Activated naive CD8-positive, alpha-beta T cell treated with anti-CD3 and anti-CD28 coated beads, Interleukin-2, amount 50 U/mL, for 24 hours (primary cell): ENCODE measurements at regions not wholly inside any gene's neighbourhood (a gene's known extent, or its start where the extent isn't known, plus 50 kb on each side); places are given as distances from the start of the nearest gene placed in this dataset.

Experiments
- ATAC-seq: fragments of 150-1000 bp; cut with Tn5 transposase; one replicate; pipeline ENCODE4 v1.10.0; 2021
- DNase-seq: peaks from one replicate; pipeline ENCODE4 v3.0.0; 2021
- H3K27ac Mint-ChIP-seq: one replicate; pipeline ENCODE4 v1.8.0; 2021; ENCODE audit warnings: mild to moderate bottlenecking, mixed read lengths
- H3K27me3 Mint-ChIP-seq: one replicate; pipeline ENCODE4 v1.8.0; 2021; ENCODE audit warnings: mixed read lengths
- H3K36me3 Mint-ChIP-seq: one replicate; pipeline ENCODE4 v1.8.0; 2021; ENCODE audit warnings: low read depth, mixed read lengths
- H3K4me1 Mint-ChIP-seq: one replicate; pipeline ENCODE4 v1.8.0; 2021; ENCODE audit warnings: mixed read lengths
- H3K4me3 Mint-ChIP-seq: one replicate; pipeline ENCODE4 v1.8.0; 2021; ENCODE audit warnings: mild to moderate bottlenecking, moderate library complexity, mixed read lengths
- H3K9me3 Mint-ChIP-seq: one replicate; pipeline ENCODE4 v1.8.0; 2021; ENCODE audit warnings: mixed read lengths

DNA sequence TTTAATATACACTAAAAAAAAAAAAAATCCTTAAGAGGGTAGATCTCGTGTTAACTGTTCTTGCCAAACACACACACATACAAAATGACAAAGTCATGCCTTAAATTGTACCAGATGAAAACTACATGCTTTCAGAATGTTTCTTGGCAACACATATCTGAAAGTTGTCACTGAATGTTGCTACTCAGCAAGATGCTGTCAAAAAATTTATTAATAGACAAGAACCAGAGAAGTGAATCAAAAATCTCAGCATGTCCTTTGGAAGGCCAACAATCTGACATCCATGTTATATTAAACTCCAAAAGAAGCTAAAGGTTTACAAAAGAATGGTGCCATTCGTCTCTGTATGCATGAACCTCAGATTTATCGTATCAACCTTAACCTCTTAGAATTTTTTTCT lies 1746.2 kb upstream of the PRR20A start:
- Mint-ChIP-seq H3K4me1 (no peaks in the 10 kb centered on the region), H3K9me3 (peaks cover 15% of the 10 kb centered on the region), H3K4me3 (no peak overlapping the region), H3K27me3 (no peaks in the 10 kb centered on the region), H3K27ac (no peak overlapping the region), H3K36me3 (no peaks in the 10 kb centered on the region)
- DNase-seq (no peak), ATAC-seq (no peak)

DNA sequence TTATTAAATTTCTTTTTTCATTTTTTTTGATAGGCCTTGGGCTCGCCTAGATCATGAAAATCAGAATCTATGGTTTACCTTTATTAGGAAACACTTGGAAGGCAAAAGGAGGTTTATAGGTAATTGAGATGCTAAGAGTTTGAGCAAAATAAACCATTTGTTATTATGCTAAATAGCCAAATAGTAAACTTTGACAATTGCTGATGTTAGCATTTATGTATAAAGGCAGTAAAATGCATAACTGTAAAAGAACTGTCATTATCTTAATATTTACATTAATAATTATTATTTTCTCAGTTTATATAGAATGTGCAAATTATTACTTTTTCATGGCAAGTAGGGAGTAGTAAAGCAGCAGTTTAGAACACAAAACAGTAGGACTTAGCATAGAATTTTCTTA lies 1737.8 kb upstream of the PRR20A start:
- DNase-seq (no peak), ATAC-seq (no peak)
- peaks cover 4% of the 10 kb centered on the region for H3K9me3 Mint-ChIP-seq
- H3K36me3 Mint-ChIP-seq: no peaks in the 10 kb centered on the region
- no peaks in the 10 kb centered on the region for H3K27me3 Mint-ChIP-seq
- H3K4me3 Mint-ChIP-seq: no peak overlapping the region
- no peaks in the 10 kb centered on the region for H3K4me1 Mint-ChIP-seq
- no peak overlapping the region for H3K27ac Mint-ChIP-seq

GRCh38 chr13:55403887-55404487 lies 1736.7 kb upstream of the PRR20A start:
- H3K4me1 Mint-ChIP-seq: no peaks in the 10 kb centered on the region
- no peaks in the 10 kb centered on the region for H3K27me3 Mint-ChIP-seq
- no peak for ATAC-seq
- H3K4me3 Mint-ChIP-seq: no peak overlapping the region
- no peak overlapping the region for H3K27ac Mint-ChIP-seq
- H3K36me3 Mint-ChIP-seq: no peaks in the 10 kb centered on the region
- no peak for DNase-seq
- H3K9me3 Mint-ChIP-seq: peaks cover 4% of the 10 kb centered on the region

DNA sequence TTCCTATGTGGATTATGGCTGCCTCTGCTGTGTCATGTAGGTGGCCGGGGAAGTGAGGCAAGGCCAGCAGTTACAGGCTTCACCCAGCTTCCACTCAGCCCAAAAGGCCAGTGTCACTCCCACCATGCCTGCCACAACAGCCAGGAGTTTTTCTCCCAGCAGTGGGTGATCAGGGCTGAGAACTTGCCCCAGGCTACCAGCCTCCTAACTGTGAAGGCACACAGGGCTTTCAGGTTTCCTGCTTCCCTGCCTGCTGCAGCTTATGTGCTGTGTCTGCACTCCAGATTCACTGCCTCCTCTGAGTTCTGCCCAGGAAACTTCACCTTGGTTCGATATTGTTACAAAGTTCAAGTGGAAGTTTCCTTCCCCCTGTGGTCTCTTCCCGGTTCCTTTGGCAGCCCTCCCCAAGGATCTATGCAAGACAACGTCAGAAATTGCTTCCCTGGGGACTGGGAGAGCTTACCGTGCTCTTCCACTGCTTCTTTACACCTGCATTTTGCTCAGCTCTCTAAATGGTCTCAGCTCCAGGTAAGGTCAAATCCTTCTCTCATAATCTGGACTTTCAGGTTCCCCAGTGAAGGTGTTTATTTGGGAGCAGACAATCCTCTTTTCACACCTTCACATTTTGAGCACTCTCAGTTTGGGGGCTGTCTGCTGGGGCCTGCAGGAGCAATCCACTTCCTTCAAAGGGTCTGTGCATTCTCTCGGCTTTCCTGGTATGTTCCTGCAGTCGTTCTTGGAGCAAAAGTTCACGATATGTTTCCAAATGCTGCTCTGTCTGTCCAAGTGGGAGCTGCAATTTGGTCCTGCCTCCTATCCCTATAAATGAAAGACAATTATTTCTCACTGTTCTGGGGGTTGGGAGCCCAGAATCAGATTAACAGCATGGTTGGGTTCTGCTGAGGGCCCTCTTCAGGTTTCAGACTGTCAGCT lies 1730.1 kb upstream of the PRR20A start:
- no peak for ATAC-seq
- H3K36me3 Mint-ChIP-seq: no peaks in the 10 kb centered on the region
- H3K27ac Mint-ChIP-seq: no peak overlapping the region
- no peak for DNase-seq
- H3K9me3 Mint-ChIP-seq: no peaks in the 10 kb centered on the region
- H3K27me3 Mint-ChIP-seq: no peaks in the 10 kb centered on the region
- H3K4me1 Mint-ChIP-seq: no peaks in the 10 kb centered on the region
- no peak overlapping the region for H3K4me3 Mint-ChIP-seq

DNA sequence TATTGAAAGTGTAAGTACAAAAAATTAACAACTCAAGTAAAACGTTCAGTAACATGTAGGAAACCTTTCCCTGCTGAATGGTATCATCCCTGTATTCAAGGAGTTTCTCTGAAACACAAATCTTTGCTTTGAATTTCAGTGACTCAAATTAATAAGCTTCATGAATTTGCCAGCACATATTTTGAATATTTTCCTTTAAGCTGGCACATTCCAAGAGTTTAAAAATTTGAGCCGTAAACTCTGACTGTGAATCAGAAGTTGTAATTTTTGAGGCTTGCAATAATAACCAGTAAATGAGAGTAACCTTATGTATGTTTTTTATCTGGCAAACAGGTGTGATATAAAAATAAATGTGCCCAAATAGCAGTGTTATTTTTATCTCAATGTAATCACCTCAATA lies 1722.6 kb upstream of the PRR20A start:
- H3K27me3 Mint-ChIP-seq: no peaks in the 10 kb centered on the region
- no peak for ATAC-seq
- H3K27ac Mint-ChIP-seq: no peak overlapping the region
- H3K4me1 Mint-ChIP-seq: no peaks in the 10 kb centered on the region
- H3K9me3 Mint-ChIP-seq: peaks cover 9% of the 10 kb centered on the region
- DNase-seq: no peak
- H3K36me3 Mint-ChIP-seq: no peaks in the 10 kb centered on the region
- H3K4me3 Mint-ChIP-seq: no peak overlapping the region

DNA sequence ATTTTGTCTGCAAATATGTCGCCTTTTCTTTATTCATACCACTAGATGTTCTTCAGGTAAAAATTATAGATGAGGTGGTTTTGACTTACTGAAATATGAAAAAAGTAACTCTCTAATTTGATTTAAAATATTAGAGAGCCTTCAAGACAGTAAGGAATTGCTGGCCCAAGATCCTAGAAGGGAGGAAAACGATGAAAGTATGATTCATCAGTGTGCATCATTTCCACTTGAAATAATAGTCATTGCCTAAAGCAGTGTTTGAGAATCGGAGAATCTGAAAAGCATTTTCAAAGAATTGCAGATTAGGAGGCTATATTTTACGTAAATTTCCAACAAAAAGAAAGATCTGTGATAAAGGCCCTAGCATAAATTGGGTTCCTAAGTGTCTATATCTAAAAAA lies 1707.9 kb upstream of the PRR20A start:
- ATAC-seq (no peak), DNase-seq (no peak)
- Mint-ChIP-seq H3K36me3 (no peaks in the 10 kb centered on the region), H3K27me3 (no peaks in the 10 kb centered on the region), H3K9me3 (peaks cover 10% of the 10 kb centered on the region), H3K4me3 (no peak overlapping the region), H3K4me1 (no peaks in the 10 kb centered on the region), H3K27ac (no peak overlapping the region)

GRCh38 chr13:55437162-55437561 lies 1703.6 kb upstream of the PRR20A start:
- DNase-seq (no peak), ATAC-seq (no peak)
- H3K27me3 Mint-ChIP-seq: no peaks in the 10 kb centered on the region
- peaks cover 13% of the 10 kb centered on the region for H3K9me3 Mint-ChIP-seq
- H3K27ac Mint-ChIP-seq: no peak overlapping the region
- H3K4me3 Mint-ChIP-seq: no peak overlapping the region
- H3K36me3 Mint-ChIP-seq: no peaks in the 10 kb centered on the region
- H3K4me1 Mint-ChIP-seq: no peaks in the 10 kb centered on the region

DNA sequence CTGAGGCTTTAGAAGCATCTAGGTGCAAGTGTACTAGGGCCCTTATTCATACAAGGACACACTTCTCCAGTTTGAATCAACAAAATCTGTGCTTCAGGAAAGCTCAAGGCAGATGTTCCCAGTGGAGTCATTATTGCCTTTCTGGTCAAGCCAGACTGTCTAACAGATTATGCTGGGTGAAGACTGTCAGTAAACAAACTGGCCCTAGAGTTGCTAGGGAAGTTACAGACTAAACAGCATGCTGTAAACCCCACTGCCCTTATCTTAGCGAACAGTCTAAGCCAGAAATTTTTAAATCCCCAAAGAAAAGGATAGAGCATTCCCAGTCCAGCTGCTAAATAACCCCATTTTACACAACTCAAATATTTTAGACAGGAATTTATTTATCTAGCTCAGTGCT lies 1701.3 kb upstream of the PRR20A start:
- Mint-ChIP-seq H3K4me3 (no peak overlapping the region), H3K36me3 (no peaks in the 10 kb centered on the region), H3K9me3 (peaks cover 17% of the 10 kb centered on the region), H3K4me1 (no peaks in the 10 kb centered on the region), H3K27ac (no peak overlapping the region), H3K27me3 (no peaks in the 10 kb centered on the region)
- DNase-seq: no peak
- ATAC-seq: no peak

DNA sequence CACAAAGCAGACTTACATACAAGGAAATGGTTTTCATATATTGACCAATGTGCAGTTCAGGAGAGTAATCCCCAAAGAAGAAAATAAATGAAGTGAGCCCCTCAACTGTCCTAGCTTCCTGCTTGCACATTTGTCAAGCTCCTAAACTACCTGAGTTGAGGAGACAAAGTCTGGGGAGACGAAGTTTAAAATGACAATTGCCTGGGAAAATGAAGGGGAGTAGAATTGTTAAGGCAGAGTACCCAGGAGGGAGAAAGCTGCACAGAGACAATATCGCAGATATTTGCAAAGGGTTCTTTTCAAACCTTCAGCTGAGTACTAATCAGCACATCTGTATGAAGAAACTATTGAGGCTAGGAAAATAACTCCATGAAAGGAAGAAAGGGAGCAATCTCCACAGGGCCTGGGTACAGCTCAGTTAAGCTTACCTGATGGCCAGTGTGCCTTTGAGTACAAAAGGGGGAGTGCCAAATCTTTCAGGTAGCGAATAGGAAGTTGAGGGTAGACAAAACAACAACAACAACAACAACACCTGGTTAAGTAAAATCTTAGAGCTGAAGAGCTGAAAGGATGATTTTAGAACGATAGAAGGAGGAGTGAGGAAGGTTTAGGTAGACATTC lies 1700.1 kb upstream of the PRR20A start:
- Mint-ChIP-seq H3K4me3 (no peak overlapping the region), H3K27me3 (no peaks in the 10 kb centered on the region), H3K4me1 (no peaks in the 10 kb centered on the region), H3K27ac (no peak overlapping the region), H3K36me3 (no peaks in the 10 kb centered on the region), H3K9me3 (peaks cover 20% of the 10 kb centered on the region)
- DNase-seq (no peak), ATAC-seq (no peak)

DNA sequence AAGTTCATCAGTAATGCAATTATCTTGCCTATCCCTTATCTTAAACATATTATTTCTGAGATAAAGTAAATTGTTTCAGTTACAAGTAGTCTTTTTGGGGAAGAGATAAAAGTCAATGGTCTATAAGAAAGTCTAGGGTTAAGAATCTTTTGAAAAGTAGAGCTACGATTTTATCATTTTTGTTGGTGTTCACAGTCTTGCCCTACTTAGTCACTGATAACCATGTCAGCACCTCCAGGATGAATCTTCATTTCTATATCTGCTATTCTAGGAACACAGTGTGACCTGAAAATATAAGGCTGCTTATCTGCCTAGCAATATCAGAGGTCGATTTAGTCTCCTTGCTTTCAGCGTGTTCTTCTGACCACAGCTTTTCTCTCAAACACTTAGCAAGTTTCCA lies 1676.5 kb upstream of the PRR20A start:
- Mint-ChIP-seq H3K4me3 (no peak overlapping the region), H3K36me3 (no peaks in the 10 kb centered on the region), H3K9me3 (peaks cover 23% of the 10 kb centered on the region), H3K27me3 (no peaks in the 10 kb centered on the region), H3K4me1 (no peaks in the 10 kb centered on the region), H3K27ac (no peak overlapping the region)
- ATAC-seq (no peak), DNase-seq (no peak)

GRCh38 chr13:55467476-55467875 lies 1673.2 kb upstream of the PRR20A start:
- ATAC-seq (no peak), DNase-seq (no peak)
- H3K27ac Mint-ChIP-seq: no peak overlapping the region
- no peak overlapping the region for H3K4me3 Mint-ChIP-seq
- H3K4me1 Mint-ChIP-seq: no peaks in the 10 kb centered on the region
- H3K36me3 Mint-ChIP-seq: no peaks in the 10 kb centered on the region
- H3K27me3 Mint-ChIP-seq: no peaks in the 10 kb centered on the region
- H3K9me3 Mint-ChIP-seq: peaks cover 22% of the 10 kb centered on the region

GRCh38 chr13:55483626-55484158 lies 1657.0 kb upstream of the PRR20A start:
- DNase-seq: no peak
- no peaks in the 10 kb centered on the region for H3K27me3 Mint-ChIP-seq
- ATAC-seq: no peak
- H3K9me3 Mint-ChIP-seq: peaks cover 20% of the 10 kb centered on the region
- H3K27ac Mint-ChIP-seq: no peak overlapping the region
- H3K4me1 Mint-ChIP-seq: no peaks in the 10 kb centered on the region
- H3K4me3 Mint-ChIP-seq: no peak overlapping the region
- H3K36me3 Mint-ChIP-seq: no peaks in the 10 kb centered on the region

GRCh38 chr13:55493297-55493696 lies 1647.4 kb upstream of the PRR20A start:
- Mint-ChIP-seq H3K27me3 (no peaks in the 10 kb centered on the region), H3K36me3 (no peaks in the 10 kb centered on the region), H3K27ac (no peak overlapping the region), H3K9me3 (peaks cover 8% of the 10 kb centered on the region), H3K4me3 (no peak overlapping the region), H3K4me1 (no peaks in the 10 kb centered on the region)
- ATAC-seq (no peak), DNase-seq (no peak)

- H3K27me3 Mint-ChIP-seq: no peaks in the 10 kb centered on the region
- H3K9me3 Mint-ChIP-seq: peaks cover 19% of the 10 kb centered on the region
- DNase-seq (no peak), ATAC-seq (no peak)
- H3K27ac Mint-ChIP-seq: no peak overlapping the region
- H3K36me3 Mint-ChIP-seq: no peaks in the 10 kb centered on the region
- no peaks in the 10 kb centered on the region for H3K4me1 Mint-ChIP-seq
- H3K4me3 Mint-ChIP-seq: no peak overlapping the region
Observed at GRCh38 chr13:55497486-55497885, 1643.2 kb upstream of the PRR20A start.

DNA sequence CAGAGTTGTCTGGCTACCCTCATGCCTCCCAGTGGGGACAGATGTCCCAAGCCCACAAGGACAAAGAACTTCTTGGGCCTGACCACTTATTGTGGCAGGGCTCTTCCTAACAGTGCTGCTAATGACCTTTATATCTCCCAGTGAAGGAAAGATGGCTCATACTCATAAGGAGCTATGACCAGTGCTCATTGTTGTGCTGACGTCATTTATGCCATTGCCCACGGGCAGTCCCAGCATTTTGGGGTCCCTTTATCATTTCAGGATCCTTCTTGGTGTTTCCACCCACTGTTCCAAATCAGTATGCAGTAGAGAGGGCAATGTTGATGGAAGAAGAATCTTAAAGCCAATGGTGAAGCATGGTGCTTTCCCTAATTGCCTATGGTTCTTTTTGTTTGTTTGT lies 1640.0 kb upstream of the PRR20A start:
- Mint-ChIP-seq H3K27ac (no peak overlapping the region), H3K4me3 (no peak overlapping the region), H3K9me3 (peaks cover 25% of the 10 kb centered on the region), H3K4me1 (no peaks in the 10 kb centered on the region), H3K27me3 (no peaks in the 10 kb centered on the region), H3K36me3 (no peaks in the 10 kb centered on the region)
- DNase-seq: no peak
- ATAC-seq: no peak
